ENCODE measurements at regions not wholly inside any gene's neighbourhood (a gene's known extent, or its start where the extent isn't known, plus 50 kb on each side); places are given as distances from the start of the nearest gene placed in this dataset.

DNA sequence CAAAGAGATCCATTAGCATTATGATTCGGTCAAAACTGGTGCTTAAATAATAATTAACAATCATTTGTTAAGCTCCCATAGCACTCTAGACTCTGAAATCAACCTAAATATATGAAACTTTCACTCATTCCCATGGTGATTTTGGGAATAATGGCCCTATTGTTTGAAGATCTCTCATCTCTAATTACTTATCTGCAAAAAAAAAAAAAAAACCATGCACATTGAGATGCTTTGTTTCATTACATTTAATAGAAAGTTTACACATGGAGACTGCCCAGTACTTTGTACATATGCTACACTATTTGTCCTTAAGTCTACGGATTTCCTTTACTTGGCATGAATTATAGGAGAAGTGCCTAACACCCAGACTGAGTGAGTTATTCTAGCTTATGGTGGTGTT, 280.6 kb upstream of the MEOX2 start:
- Histone ChIP-seq H3K27ac (no peak overlapping the region), H3K36me3 (replicated peaks in 1 of 2; ENCODE audit: insufficient read depth in 1 of 2, low read depth in 2 of 2) (no peaks in the 10 kb centered on the region), H3K27me3 (no peaks in the 10 kb centered on the region), H3K9me3 (no peaks in the 10 kb centered on the region), H3K4me3 (no peak overlapping the region), H3K4me1 (no peaks in the 10 kb centered on the region)
- intact Hi-C loops (cut with DNase I) = no loop called here
- ATAC-seq = no peak
- 53 to 68% methylated on average over 2 of the region's 2 CpGs for whole genome bisulfite sequencing, 2 donors
- DNase-seq = no peak
- no peak for TF ChIP-seq POLR2A (IDR thresholded peaks at IDR 0.05)
- TF ChIP-seq, protein P1, sequence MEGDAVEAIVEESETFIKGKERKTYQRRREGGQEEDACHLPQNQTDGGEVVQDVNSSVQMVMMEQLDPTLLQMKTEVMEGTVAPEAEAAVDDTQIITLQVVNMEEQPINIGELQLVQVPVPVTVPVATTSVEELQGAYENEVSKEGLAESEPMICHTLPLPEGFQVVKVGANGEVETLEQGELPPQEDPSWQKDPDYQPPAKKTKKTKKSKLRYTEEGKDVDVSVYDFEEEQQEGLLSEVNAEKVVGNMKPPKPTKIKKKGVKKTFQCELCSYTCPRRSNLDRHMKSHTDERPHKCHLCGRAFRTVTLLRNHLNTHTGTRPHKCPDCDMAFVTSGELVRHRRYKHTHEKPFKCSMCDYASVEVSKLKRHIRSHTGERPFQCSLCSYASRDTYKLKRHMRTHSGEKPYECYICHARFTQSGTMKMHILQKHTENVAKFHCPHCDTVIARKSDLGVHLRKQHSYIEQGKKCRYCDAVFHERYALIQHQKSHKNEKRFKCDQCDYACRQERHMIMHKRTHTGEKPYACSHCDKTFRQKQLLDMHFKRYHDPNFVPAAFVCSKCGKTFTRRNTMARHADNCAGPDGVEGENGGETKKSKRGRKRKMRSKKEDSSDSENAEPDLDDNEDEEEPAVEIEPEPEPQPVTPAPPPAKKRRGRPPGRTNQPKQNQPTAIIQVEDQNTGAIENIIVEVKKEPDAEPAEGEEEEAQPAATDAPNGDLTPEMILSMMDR (IDR thresholded peaks at IDR 0.05) = no peak

DNA sequence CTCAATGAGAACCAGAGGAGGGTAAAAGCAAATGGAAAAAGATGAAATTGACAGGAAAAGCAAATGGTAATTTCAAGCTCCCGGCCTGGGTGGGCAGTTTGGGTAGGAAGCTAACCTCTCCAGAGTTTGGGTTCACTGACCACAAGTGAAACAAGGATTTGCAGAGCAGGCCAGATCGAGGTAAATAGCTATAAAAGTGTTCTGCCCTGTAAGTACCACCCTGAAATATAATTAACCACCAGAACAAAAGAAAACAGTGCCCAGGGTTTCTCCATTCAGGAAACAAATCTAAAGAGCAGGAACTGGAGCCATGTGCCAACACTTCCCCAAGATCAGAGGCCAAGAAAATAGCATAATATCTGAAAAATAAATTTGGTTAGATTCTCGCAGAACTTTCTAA, 276.7 kb upstream of the MEOX2 start:
- Histone ChIP-seq H3K4me3 (no peak overlapping the region), H3K36me3 (replicated peaks in 1 of 2; ENCODE audit: insufficient read depth in 1 of 2, low read depth in 2 of 2) (no peaks in the 10 kb centered on the region), H3K9me3 (no peaks in the 10 kb centered on the region), H3K4me1 (no peaks in the 10 kb centered on the region), H3K27ac (no peak overlapping the region), H3K27me3 (no peaks in the 10 kb centered on the region)
- intact Hi-C loops (cut with DNase I) = no loop called here
- ATAC-seq = no peak
- WGBS, 2 donors = 39 to 55% methylated on average over 3 of the region's 3 CpGs
- no peak for DNase-seq
- TF ChIP-seq POLR2A (IDR thresholded peaks at IDR 0.05) = no peak
- TF ChIP-seq, protein P1 (IDR thresholded peaks at IDR 0.05) = no peak

GRCh38 chr7:15954671-15955354, 268.3 kb upstream of the MEOX2 start:
- Histone ChIP-seq H3K27me3 (no peaks in the 10 kb centered on the region), H3K4me1 (no peaks in the 10 kb centered on the region), H3K27ac (no peak overlapping the region), H3K36me3 (replicated peaks in 1 of 2; ENCODE audit: insufficient read depth in 1 of 2, low read depth in 2 of 2) (no peaks in the 10 kb centered on the region), H3K4me3 (no peak overlapping the region), H3K9me3 (no peaks in the 10 kb centered on the region)
- no peak for DNase-seq
- no peak for TF ChIP-seq POLR2A (IDR thresholded peaks at IDR 0.05)
- no peak for ATAC-seq
- 64 to 73% methylated on average over 2 of the region's 2 CpGs for WGBS, 2 donors
- intact Hi-C loops (cut with DNase I) = no loop called here

GRCh38 chr7:15950299-15950698, 263.8 kb upstream of the MEOX2 start:
- Histone ChIP-seq H3K36me3 (replicated peaks in 1 of 2; ENCODE audit: insufficient read depth in 1 of 2, low read depth in 2 of 2) (no peaks in the 10 kb centered on the region), H3K27ac (no peak overlapping the region), H3K4me3 (no peak overlapping the region), H3K9me3 (no peaks in the 10 kb centered on the region), H3K27me3 (no peaks in the 10 kb centered on the region), H3K4me1 (no peaks in the 10 kb centered on the region)
- no peak for TF ChIP-seq POLR2A (IDR thresholded peaks at IDR 0.05)
- WGBS, 2 donors = 58 to 61% methylated on average over 3 of the region's 3 CpGs
- intact Hi-C loops (cut with DNase I) = no loop called here
- DNase-seq (no peak), ATAC-seq (no peak)

GRCh38 chr7:15947754-15948153, 261.3 kb upstream of the MEOX2 start:
- H3K4me3 ChIP-seq = no peak overlapping the region
- DNase-seq (no peak), ATAC-seq (no peak)
- no peak overlapping the region for H3K27ac ChIP-seq
- intact Hi-C loops (cut with DNase I) = no loop called here
- no peaks in the 10 kb centered on the region for H3K36me3 ChIP-seq (replicated peaks in 1 of 2; ENCODE audit: insufficient read depth in 1 of 2, low read depth in 2 of 2)
- WGBS, 2 donors = 51 to 65% methylated on average over 2 of the region's 2 CpGs
- TF ChIP-seq POLR2A (IDR thresholded peaks at IDR 0.05) = no peak
- TF ChIP-seq, protein P1 (IDR thresholded peaks at IDR 0.05) = no peak
- H3K27me3 ChIP-seq = no peaks in the 10 kb centered on the region
- no peaks in the 10 kb centered on the region for H3K4me1 ChIP-seq
- no peaks in the 10 kb centered on the region for H3K9me3 ChIP-seq

GRCh38 chr7:15938115-15938514, 251.6 kb upstream of the MEOX2 start:
- H3K27me3 ChIP-seq = no peaks in the 10 kb centered on the region
- no peak overlapping the region for H3K27ac ChIP-seq
- H3K9me3 ChIP-seq = no peaks in the 10 kb centered on the region
- intact Hi-C loops (cut with DNase I) = no loop called here
- no peaks in the 10 kb centered on the region for H3K36me3 ChIP-seq (replicated peaks in 1 of 2; ENCODE audit: insufficient read depth in 1 of 2, low read depth in 2 of 2)
- TF ChIP-seq POLR2A (IDR thresholded peaks at IDR 0.05) = no peak
- TF ChIP-seq, protein P1 (IDR thresholded peaks at IDR 0.05) = no peak
- H3K4me1 ChIP-seq = no peaks in the 10 kb centered on the region
- H3K4me3 ChIP-seq = no peak overlapping the region
- DNase-seq (no peak), ATAC-seq (no peak)
